T-cell (primary cell): ENCODE measurements at regions not wholly inside any gene's neighbourhood (a gene's known extent, or its start where the extent isn't known, plus 50 kb on each side); places are given as distances from the start of the nearest gene placed in this dataset.

Source experiments
- ATAC-seq, 4 experiments: fragments of 200-7000 bp in 3 of 4; fragments of 150-1000 bp in 1 of 4; cut with Tn5 transposase; replicated peaks in 1 of 4; 1 replicate in 3 of 4; 2 replicates in 1 of 4; pipeline ENCODE4 v1.10.0; 2021; ENCODE audit warnings: moderate library complexity in 3 of 4, mild to moderate bottlenecking in 2 of 4, moderate number of reproducible peaks in 1 of 4
- CTCF ChIA-PET, 2 donors: fragments of 300-600 bp; sonication (Branson Sonifier 250); formaldehyde crosslinking; loops; one replicate each; lab custom pipeline; 2022; ENCODE audit warnings: antibody characterized with exemption in 2 of 2; lab: Charles Lee
- POLR2A ChIA-PET, 2 donors: fragments of 300-600 bp; sonication (Branson Sonifier 250); formaldehyde crosslinking; loops; one replicate each; lab custom pipeline; 2022; ENCODE audit warnings: antibody characterized with exemption in 2 of 2; lab: Charles Lee
- DNase-seq, 35 experiments: peaks; one replicate each; pipeline versions ENCODE4 v3.0.0 to v3.0.0-alpha.2; 2013 to 2023
- H3K27ac ChIP-seq: one replicate; pipeline ENCODE4 v1.5.1; 2013; ENCODE audit warnings: low read length
- H3K27me3 ChIP-seq, 2 experiments: replicated peaks in 1 of 2; 1 replicate in 1 of 2; 2 replicates in 1 of 2; pipeline versions ENCODE4 v1.6.1 to v1.7.0; 2013; ENCODE audit warnings: low read length in 1 of 2, mixed read lengths in 1 of 2; ENCODE audit not compliant: control insufficient read depth in 2 of 2, insufficient read depth in 2 of 2; ENCODE audit errors: extremely low read depth in 1 of 2
- H3K36me3 ChIP-seq, 2 donors: 1 replicate in 1 of 2; 2 replicates in 1 of 2; pipeline versions ENCODE4 v1.6.1 to v1.7.0; 2013; ENCODE audit warnings: low read length in 1 of 2; ENCODE audit not compliant: control insufficient read depth in 2 of 2, insufficient read depth in 1 of 2; ENCODE audit errors: extremely low read depth in 1 of 2
- H3K4me1 ChIP-seq, 2 experiments: 1 replicate in 1 of 2; 2 replicates in 1 of 2; pipeline versions ENCODE4 v1.6.1 to v1.7.0; 2013; ENCODE audit warnings: low read length in 2 of 2, mixed read lengths in 1 of 2; ENCODE audit not compliant: insufficient read depth in 2 of 2, control insufficient read depth in 1 of 2; ENCODE audit errors: extremely low read depth in 1 of 2
- H3K4me3 ChIP-seq, 2 donors: 1 replicate in 1 of 2; 2 replicates in 1 of 2; pipeline versions ENCODE4 v1.5.1 to v1.7.0; 2013; ENCODE audit warnings: mild to moderate bottlenecking in 2 of 2, low read length in 1 of 2, moderate library complexity in 1 of 2; ENCODE audit not compliant: control insufficient read depth in 1 of 2; ENCODE audit errors: extremely low read depth in 1 of 2
- H3K9me3 ChIP-seq: 2 replicates; pipeline ENCODE4 v1.7.0; 2013
- H3K27ac Mint-ChIP-seq, 2 donors: one replicate each; pipeline ENCODE4 v1.8.0; 2020 to 2021; ENCODE audit warnings: mild to moderate bottlenecking in 2 of 2, mixed read lengths in 2 of 2
- H3K27me3 Mint-ChIP-seq, 2 donors: one replicate each; pipeline ENCODE4 v1.8.0; 2021 to 2022; ENCODE audit warnings: mixed read lengths in 2 of 2
- H3K36me3 Mint-ChIP-seq: one replicate; pipeline ENCODE4 v1.8.0; 2021; ENCODE audit warnings: mixed read lengths
- H3K4me1 Mint-ChIP-seq, 3 donors: one replicate each; pipeline ENCODE4 v1.8.0; 2020 to 2022; ENCODE audit warnings: mixed read lengths in 3 of 3, mild to moderate bottlenecking in 1 of 3
- H3K4me3 Mint-ChIP-seq, 3 donors: one replicate each; pipeline ENCODE4 v1.8.0; 2020 to 2022; ENCODE audit warnings: mild to moderate bottlenecking in 3 of 3, mixed read lengths in 3 of 3, moderate library complexity in 3 of 3
- H3K9me3 Mint-ChIP-seq, 3 donors: one replicate each; pipeline ENCODE4 v1.8.0; 2020 to 2022; ENCODE audit warnings: mixed read lengths in 3 of 3
- WGBS: methylation state at CpG from one replicate; pipeline ENCODE4 v1.1.5; 2013; ENCODE audit warnings: missing lambda C conversion rate; ENCODE audit not compliant: insufficient coverage; 5-methylcytosine and 5-hydroxymethylcytosine counted together

GRCh38 chr3:5293207-5293606 is 105.7 kb downstream of the EDEM1 start:
- H3K4me1 Mint-ChIP-seq = no peaks in the 10 kb centered on the region
- Histone ChIP-seq H3K27me3 (no peaks in the 10 kb centered on the region), H3K4me3 (no peak overlapping the region), H3K9me3 (no peaks in the 10 kb centered on the region), H3K36me3 (no peaks in the 10 kb centered on the region), H3K4me1 (no peaks in the 10 kb centered on the region), H3K27ac (no peak overlapping the region)
- ChIA-PET CTCF (interaction anchor here (0.6 to 0.7 kb wide), 4 partner anchors 9 to 339 kb away, joined by 3 to 6 read pairs (median 4); no protein-coding TSS in a partner anchor), POLR2A (no interaction called here)
- WGBS = 83% methylated on average over 1 of the region's 2 CpGs
- no peak for ATAC-seq
- no peaks in the 10 kb centered on the region for H3K36me3 Mint-ChIP-seq
- H3K27ac Mint-ChIP-seq = no peak overlapping the region
- H3K4me3 Mint-ChIP-seq = no peak overlapping the region
- H3K9me3 Mint-ChIP-seq = peaks cover 3 to 11% (median 6%) of the 10 kb centered on the region in 3 donors
- no peak for DNase-seq
- H3K27me3 Mint-ChIP-seq = peaks cover 6 to 15% of the 10 kb centered on the region in 2 donors

- Mint-ChIP-seq H3K4me1 (no peaks in the 10 kb centered on the region), H3K36me3 (no peaks in the 10 kb centered on the region), H3K4me3 (no peak overlapping the region), H3K27me3 (peaks cover 0 to 9% of the 10 kb centered on the region in 2 donors), H3K27ac (no peak overlapping the region), H3K9me3 (peaks cover 3 to 6% (median 5%) of the 10 kb centered on the region in 3 donors)
- H3K9me3 ChIP-seq = no peaks in the 10 kb centered on the region
- WGBS = 95% methylated on average over 2 of the region's 4 CpGs
- H3K27ac ChIP-seq = no peak overlapping the region
- ATAC-seq = no peak
- H3K27me3 ChIP-seq = no peaks in the 10 kb centered on the region
- H3K4me3 ChIP-seq = no peak overlapping the region
- H3K36me3 ChIP-seq = no peaks in the 10 kb centered on the region
- no peaks in the 10 kb centered on the region for H3K4me1 ChIP-seq
- ChIA-PET CTCF (interaction anchor here in 1 of 2 donors (0.6 kb wide), 1 partner anchor 66 kb away, joined by 3 read pairs; no protein-coding TSS in a partner anchor), POLR2A (no interaction called here)
- no peak for DNase-seq
These were observed 106.8 kb downstream of the EDEM1 start for GRCh38 chr3:5294356-5294755.

GRCh38 chr3:5295191-5295690 is 107.7 kb downstream of the EDEM1 start:
- H3K27ac Mint-ChIP-seq = no peak overlapping the region
- H3K27me3 Mint-ChIP-seq = peaks cover 5 to 9% of the 10 kb centered on the region in 2 donors
- peaks cover 3 to 6% (median 5%) of the 10 kb centered on the region in 3 donors for H3K9me3 Mint-ChIP-seq
- ChIA-PET CTCF (interaction anchor here in 1 of 2 donors (0.6 kb wide), 1 partner anchor 67 kb away, joined by 3 read pairs; no protein-coding TSS in a partner anchor), POLR2A (no interaction called here)
- H3K4me1 ChIP-seq = no peaks in the 10 kb centered on the region
- no peaks in the 10 kb centered on the region for H3K27me3 ChIP-seq
- H3K4me3 Mint-ChIP-seq = no peak overlapping the region
- no peaks in the 10 kb centered on the region for H3K9me3 ChIP-seq
- no peak overlapping the region for H3K4me3 ChIP-seq
- no peak for ATAC-seq
- DNase-seq = no peak
- WGBS = no CpG with 5 or more reads among the region's 1 CpG
- H3K36me3 ChIP-seq = no peaks in the 10 kb centered on the region
- H3K36me3 Mint-ChIP-seq = no peaks in the 10 kb centered on the region
- no peaks in the 10 kb centered on the region for H3K4me1 Mint-ChIP-seq
- no peak overlapping the region for H3K27ac ChIP-seq

- H3K4me3 ChIP-seq = no peak overlapping the region
- WGBS = 69% methylated on average over 2 of the region's 2 CpGs
- H3K9me3 ChIP-seq = no peaks in the 10 kb centered on the region
- H3K4me1 ChIP-seq = no peaks in the 10 kb centered on the region
- H3K9me3 Mint-ChIP-seq = peaks cover 3 to 6% (median 5%) of the 10 kb centered on the region in 3 donors
- ChIA-PET POLR2A (no interaction called here), CTCF (no interaction called here)
- ATAC-seq (no peak), DNase-seq (no peak)
- H3K27ac Mint-ChIP-seq = no peak overlapping the region
- H3K4me1 Mint-ChIP-seq = no peaks in the 10 kb centered on the region
- H3K4me3 Mint-ChIP-seq = no peak overlapping the region
- H3K36me3 ChIP-seq = no peaks in the 10 kb centered on the region
- H3K27me3 ChIP-seq = no peaks in the 10 kb centered on the region
- H3K27me3 Mint-ChIP-seq = peaks cover 5 to 9% of the 10 kb centered on the region in 2 donors
- H3K36me3 Mint-ChIP-seq = no peaks in the 10 kb centered on the region
- H3K27ac ChIP-seq = no peak overlapping the region
These were observed 108.9 kb downstream of the EDEM1 start for GRCh38 chr3:5296362-5296761.

- DNase-seq (no peak), ATAC-seq (no peak)
- H3K9me3 ChIP-seq = no peaks in the 10 kb centered on the region
- no peak overlapping the region for H3K4me3 ChIP-seq
- H3K27me3 Mint-ChIP-seq = peaks cover 5 to 6% of the 10 kb centered on the region in 2 donors
- peaks cover 3 to 6% (median 5%) of the 10 kb centered on the region in 3 donors for H3K9me3 Mint-ChIP-seq
- peak overlapping the region in 1 of 2 donors; percentile 2 for H3K27ac Mint-ChIP-seq
- H3K27ac ChIP-seq = no peak overlapping the region
- WGBS = 20% methylated on average over 1 of the region's 1 CpG
- no peaks in the 10 kb centered on the region for H3K27me3 ChIP-seq
- ChIA-PET CTCF (no interaction called here), POLR2A (no interaction called here)
- H3K4me3 Mint-ChIP-seq = no peak overlapping the region
- H3K4me1 ChIP-seq = no peaks in the 10 kb centered on the region
- H3K36me3 ChIP-seq = no peaks in the 10 kb centered on the region
- no peaks in the 10 kb centered on the region for H3K36me3 Mint-ChIP-seq
- no peaks in the 10 kb centered on the region for H3K4me1 Mint-ChIP-seq
These were observed 110.4 kb downstream of the EDEM1 start for GRCh38 chr3:5297895-5298294.

GRCh38 chr3:5298453-5298852 is 110.9 kb downstream of the EDEM1 start:
- Histone ChIP-seq H3K9me3 (no peaks in the 10 kb centered on the region), H3K4me1 (no peaks in the 10 kb centered on the region), H3K27ac (no peak overlapping the region), H3K4me3 (no peak overlapping the region), H3K27me3 (no peaks in the 10 kb centered on the region), H3K36me3 (no peaks in the 10 kb centered on the region)
- H3K36me3 Mint-ChIP-seq = no peaks in the 10 kb centered on the region
- peaks cover 5 to 7% of the 10 kb centered on the region in 2 donors for H3K27me3 Mint-ChIP-seq
- ChIA-PET CTCF (interaction anchor here in 1 of 2 donors (1.2 kb wide), 1 partner anchor 20 kb away, joined by 3 read pairs; no protein-coding TSS in a partner anchor), POLR2A (no interaction called here)
- peaks cover 3 to 6% (median 5%) of the 10 kb centered on the region in 3 donors for H3K9me3 Mint-ChIP-seq
- no peak for ATAC-seq
- no peaks in the 10 kb centered on the region for H3K4me1 Mint-ChIP-seq
- H3K27ac Mint-ChIP-seq = no peak overlapping the region
- WGBS = 8% methylated on average over 2 of the region's 3 CpGs
- H3K4me3 Mint-ChIP-seq = no peak overlapping the region
- DNase-seq = no peak
